Keratinocyte (primary cell): ENCODE measurements at regions not wholly inside any gene's neighbourhood (a gene's known extent, or its start where the extent isn't known, plus 50 kb on each side); places are given as distances from the start of the nearest gene placed in this dataset.
"Not testable (repeated sequence)": the region's sequence is repeated elsewhere in the genome, so short reads cannot be mapped to it uniquely, and the experiment has no call there.

Experiments used
- CTCF ChIP-seq, 3 experiments: IDR thresholded peaks in 1 of 3; conservative IDR thresholded peaks in 1 of 3; optimal IDR thresholded peaks in 1 of 3; 2 replicates in 2 of 3; 3 replicates in 1 of 3; pipeline versions ENCODE3 to v1.5.1; 2011; ENCODE audit warnings: low read length in 3 of 3, mild to moderate bottlenecking in 3 of 3, moderate library complexity in 2 of 3, control low read depth in 1 of 3, inconsistent platforms in 1 of 3; ENCODE audit not compliant: insufficient read depth in 2 of 3; ENCODE audit errors: extremely low read depth in 1 of 3
- EZH2 ChIP-seq: IDR thresholded peaks from one replicate; pipeline ENCODE4 v1.6.1; 2012; ENCODE audit warnings: inconsistent platforms, mild to moderate bottlenecking, low read length, moderate library complexity

DNA sequence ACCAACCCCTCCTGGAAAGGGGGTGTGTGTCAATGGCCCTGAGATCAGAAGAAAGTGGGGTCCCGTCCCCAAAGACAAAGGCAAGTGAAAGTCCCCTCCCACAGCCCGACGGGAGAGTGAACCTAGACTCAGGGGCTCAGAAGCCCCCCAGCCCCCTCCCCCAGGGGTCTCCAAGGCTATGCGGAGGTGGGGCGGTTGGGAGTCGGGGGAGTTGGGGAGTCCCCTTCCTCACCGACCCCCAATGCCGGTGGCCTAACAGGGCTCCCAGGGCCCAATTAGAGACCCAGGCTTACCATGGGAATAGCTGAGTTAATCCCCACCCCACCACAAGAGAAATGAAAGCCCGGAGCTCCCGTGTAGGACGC is 105.4 kb downstream of the SPATA31A6 start:
- not testable (repeated sequence) for TF ChIP-seq CTCF (optimal IDR thresholded peaks at IDR 0.05 in 1 of 3, IDR thresholded peaks at IDR 0.05 in 1 of 3, conservative IDR thresholded peaks at IDR 0.05 in 1 of 3; ENCODE audit: extremely low read depth in 1 of 3, insufficient read depth in 2 of 3, low read length in 3 of 3); EZH2
